Adrenal gland (tissue), 9 donors: ENCODE measurements at regions not wholly inside any gene's neighbourhood (a gene's known extent, or its start where the extent isn't known, plus 50 kb on each side); places are given as distances from the start of the nearest gene placed in this dataset.

Source experiments
- DNase-seq, 7 donors: peaks; one replicate each; pipeline ENCODE4 v3.0.0-alpha.2; 2019 to 2020
- H3K27ac ChIP-seq, 5 donors: fragments of 200-600 bp; sonication (generic) in 4 of 5; 1 replicate in 3 of 5; 2 replicates in 2 of 5; pipeline versions ENCODE4 v1.5.1 to v1.8.0; 2016 to 2020; ENCODE audit warnings: mild to moderate bottlenecking in 1 of 5
- H3K27me3 ChIP-seq: fragments of 200-600 bp; 2 replicates; pipeline ENCODE4 v1.8.0; 2021
- H3K36me3 ChIP-seq, 2 donors: fragments of 200-600 bp; replicated peaks in 1 of 2; 1 replicate in 1 of 2; 2 replicates in 1 of 2; pipeline versions ENCODE4 v1.5.1 to v1.8.0; 2018 to 2022
- H3K4me1 ChIP-seq, 2 donors: fragments of 200-600 bp; replicated peaks in 1 of 2; 1 replicate in 1 of 2; 2 replicates in 1 of 2; pipeline versions ENCODE4 v1.5.1 to v1.8.0; 2018 to 2021
- H3K4me3 ChIP-seq, 4 donors: fragments of 200-600 bp; sonication (generic) in 3 of 4; one replicate each; pipeline ENCODE4 v1.5.1; 2016 to 2018
- H3K9me3 ChIP-seq, 3 donors: fragments of 200-600 bp; sonication (generic) in 1 of 3; replicated peaks in 1 of 3; 1 replicate in 2 of 3; 2 replicates in 1 of 3; pipeline versions ENCODE4 v1.5.1 to v1.8.0; 2016 to 2021
- CTCF ChIP-seq, 6 experiments: fragments of 450-650 bp in 4 of 6; fragments of 200-600 bp in 2 of 6; sonication (generic) in 1 of 6; IDR thresholded peaks; 1 replicate in 5 of 6; 2 replicates in 1 of 6; pipeline versions ENCODE4 v1.5.1 to v1.8.0; 2016 to 2021; ENCODE audit warnings: antibody characterized with exemption in 6 of 6, mild to moderate bottlenecking in 2 of 6, moderate library complexity in 1 of 6
- POLR2A ChIP-seq, 2 donors: fragments of 450-650 bp; IDR thresholded peaks; one replicate each; pipeline ENCODE4 v1.6.1; 2017; ENCODE audit warnings: antibody characterized with exemption in 2 of 2, mild to moderate bottlenecking in 2 of 2, moderate library complexity in 1 of 2
- WGBS, 4 donors: extraction: QIAGEN DNeasy Blood & Tissue Kit in 2 of 4; methylation state at CpG; one replicate each; pipeline versions ENCODE4 v1.1.5 to v1.1.7; 2013 to 2017; 5-methylcytosine and 5-hydroxymethylcytosine counted together
- intact Hi-C, 2 donors: fragments of 100-400 bp; cut with DNase I; formaldehyde crosslinking; loops; one replicate each; pipeline versions ENCODE4 v1.14.1 to v1.15.0; 2022 to 2023
- donor health status: healthy with polysubstance abuse.
- donor health status: Bipolar disorder and iron deficiency.
- donor health status: DM: yes; HTN: yes; CAD: no.
- donor health status: DM: no; HTN: no; CAD: no.
- donor health status: DM: no; HTN: no; CAD: no.

GRCh38 chr12:47417955-47418354 lies 287.9 kb downstream of the RPAP3 start:
- WGBS, 4 donors: 58 to 86% (median 74%) methylated on average over 1 of the region's 1 CpG
- no peak for TF ChIP-seq POLR2A (IDR thresholded peaks at IDR 0.05)
- TF ChIP-seq CTCF (IDR thresholded peaks at IDR 0.05): no peak
- intact Hi-C loops: no loop called here

GRCh38 chr12:47417121-47417520 lies 288.7 kb downstream of the RPAP3 start:
- no peaks in the 10 kb centered on the region for H3K4me1 ChIP-seq
- DNase-seq: no peak
- no peaks in the 10 kb centered on the region for H3K27me3 ChIP-seq
- TF ChIP-seq CTCF (IDR thresholded peaks at IDR 0.05): no peak
- TF ChIP-seq POLR2A (IDR thresholded peaks at IDR 0.05): no peak
- 63 to 79% (median 68%) methylated on average over 6 of the region's 6 CpGs for WGBS, 4 donors
- intact Hi-C loops: no loop called here
- no peak overlapping the region for H3K4me3 ChIP-seq
- H3K27ac ChIP-seq: no peak overlapping the region
- H3K9me3 ChIP-seq: no peaks in the 10 kb centered on the region
- H3K36me3 ChIP-seq: no peaks in the 10 kb centered on the region

More at GRCh38 chr12:47417955-47418354, 287.9 kb downstream of the RPAP3 start:
- DNase-seq: no peak
- Histone ChIP-seq H3K27me3 (no peaks in the 10 kb centered on the region), H3K27ac (no peak overlapping the region), H3K4me1 (no peaks in the 10 kb centered on the region), H3K36me3 (no peaks in the 10 kb centered on the region), H3K9me3 (no peaks in the 10 kb centered on the region), H3K4me3 (no peak overlapping the region)

GRCh38 chr12:47415054-47415453 lies 290.8 kb downstream of the RPAP3 start:
- Histone ChIP-seq H3K4me3 (no peak overlapping the region), H3K4me1 (no peaks in the 10 kb centered on the region), H3K27me3 (no peaks in the 10 kb centered on the region), H3K9me3 (no peaks in the 10 kb centered on the region), H3K27ac (no peak overlapping the region), H3K36me3 (no peaks in the 10 kb centered on the region)
- whole genome bisulfite sequencing, 4 donors: 30 to 57% (median 48%) methylated on average over 4 of the region's 4 CpGs
- no peak for DNase-seq
- intact Hi-C loops: no loop called here
- no peak for TF ChIP-seq CTCF (IDR thresholded peaks at IDR 0.05)

GRCh38 chr12:47414511-47414910 lies 291.3 kb downstream of the RPAP3 start:
- 66 to 84% (median 77%) methylated on average over 3 of the region's 3 CpGs for WGBS, 4 donors
- no peak for TF ChIP-seq CTCF (IDR thresholded peaks at IDR 0.05)
- TF ChIP-seq POLR2A (IDR thresholded peaks at IDR 0.05): no peak
- no peak overlapping the region for H3K27ac ChIP-seq
- H3K27me3 ChIP-seq: no peaks in the 10 kb centered on the region
- no peaks in the 10 kb centered on the region for H3K9me3 ChIP-seq
- no peaks in the 10 kb centered on the region for H3K4me1 ChIP-seq
- no peak for DNase-seq
- H3K4me3 ChIP-seq: no peak overlapping the region
- intact Hi-C loops: no loop called here
- H3K36me3 ChIP-seq: no peaks in the 10 kb centered on the region
